ENCODE measurements at regions not wholly inside any gene's neighbourhood (a gene's known extent, or its start where the extent isn't known, plus 50 kb on each side); places are given as distances from the start of the nearest gene placed in this dataset.

DNA sequence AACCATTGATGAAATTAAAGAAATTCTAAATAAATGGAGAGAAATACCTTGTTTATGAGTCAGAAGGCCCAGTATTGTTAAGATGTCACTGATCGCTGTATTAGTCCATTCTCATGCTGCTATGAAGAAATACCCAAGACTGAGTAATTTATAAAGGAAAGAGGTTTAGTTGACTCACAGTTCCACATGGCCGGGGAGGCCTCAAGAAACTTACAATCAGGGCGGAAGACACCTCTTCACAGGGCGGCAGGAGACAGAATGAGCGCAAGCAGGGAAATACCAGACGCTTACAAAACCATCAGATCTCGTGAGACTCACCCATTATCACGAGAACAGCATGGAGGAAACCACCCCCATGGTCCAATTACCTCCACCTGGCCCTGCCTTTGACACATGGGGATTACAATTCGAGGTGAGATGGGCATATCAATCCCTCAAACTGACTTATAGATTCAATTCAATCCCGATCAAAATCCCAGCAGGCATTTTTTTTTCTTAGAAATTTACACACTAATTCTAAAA, 157.2 kb downstream of the ENGASE start:
- TF ChIP-seq, protein P1, sequence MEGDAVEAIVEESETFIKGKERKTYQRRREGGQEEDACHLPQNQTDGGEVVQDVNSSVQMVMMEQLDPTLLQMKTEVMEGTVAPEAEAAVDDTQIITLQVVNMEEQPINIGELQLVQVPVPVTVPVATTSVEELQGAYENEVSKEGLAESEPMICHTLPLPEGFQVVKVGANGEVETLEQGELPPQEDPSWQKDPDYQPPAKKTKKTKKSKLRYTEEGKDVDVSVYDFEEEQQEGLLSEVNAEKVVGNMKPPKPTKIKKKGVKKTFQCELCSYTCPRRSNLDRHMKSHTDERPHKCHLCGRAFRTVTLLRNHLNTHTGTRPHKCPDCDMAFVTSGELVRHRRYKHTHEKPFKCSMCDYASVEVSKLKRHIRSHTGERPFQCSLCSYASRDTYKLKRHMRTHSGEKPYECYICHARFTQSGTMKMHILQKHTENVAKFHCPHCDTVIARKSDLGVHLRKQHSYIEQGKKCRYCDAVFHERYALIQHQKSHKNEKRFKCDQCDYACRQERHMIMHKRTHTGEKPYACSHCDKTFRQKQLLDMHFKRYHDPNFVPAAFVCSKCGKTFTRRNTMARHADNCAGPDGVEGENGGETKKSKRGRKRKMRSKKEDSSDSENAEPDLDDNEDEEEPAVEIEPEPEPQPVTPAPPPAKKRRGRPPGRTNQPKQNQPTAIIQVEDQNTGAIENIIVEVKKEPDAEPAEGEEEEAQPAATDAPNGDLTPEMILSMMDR (IDR thresholded peaks at IDR 0.05): no peak
- TF ChIP-seq POLR2AphosphoS5 (IDR thresholded peaks at IDR 0.05) (no peak), POLR2A (IDR thresholded peaks at IDR 0.05) (no peak)

All from breast epithelium (tissue), 3 donors.